ENCODE measurements at regions not wholly inside any gene's neighbourhood (a gene's known extent, or its start where the extent isn't known, plus 50 kb on each side); places are given as distances from the start of the nearest gene placed in this dataset.

DNA sequence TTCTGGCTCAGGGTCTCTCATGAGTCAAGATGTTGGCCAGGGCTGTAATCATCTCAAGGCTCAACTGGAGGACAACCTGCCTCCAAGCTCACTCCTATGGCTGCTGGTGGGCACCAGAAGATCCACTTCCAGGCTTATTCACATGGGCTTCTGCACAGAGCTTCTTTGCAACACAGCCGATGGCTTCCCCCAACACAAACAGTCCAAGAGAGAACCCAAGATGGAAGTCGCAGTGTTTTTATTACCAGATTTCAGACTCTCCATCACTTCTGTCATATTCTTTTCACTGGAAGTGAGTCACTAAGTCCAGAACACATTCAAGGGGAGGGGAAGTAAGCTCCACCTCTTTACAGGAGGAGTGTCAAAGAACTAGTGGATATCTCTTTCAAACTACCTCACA, 75.5 kb downstream of the CD164 start:
- no peak for TF ChIP-seq POLR2A (IDR thresholded peaks at IDR 0.05)
- TF ChIP-seq, protein P1, sequence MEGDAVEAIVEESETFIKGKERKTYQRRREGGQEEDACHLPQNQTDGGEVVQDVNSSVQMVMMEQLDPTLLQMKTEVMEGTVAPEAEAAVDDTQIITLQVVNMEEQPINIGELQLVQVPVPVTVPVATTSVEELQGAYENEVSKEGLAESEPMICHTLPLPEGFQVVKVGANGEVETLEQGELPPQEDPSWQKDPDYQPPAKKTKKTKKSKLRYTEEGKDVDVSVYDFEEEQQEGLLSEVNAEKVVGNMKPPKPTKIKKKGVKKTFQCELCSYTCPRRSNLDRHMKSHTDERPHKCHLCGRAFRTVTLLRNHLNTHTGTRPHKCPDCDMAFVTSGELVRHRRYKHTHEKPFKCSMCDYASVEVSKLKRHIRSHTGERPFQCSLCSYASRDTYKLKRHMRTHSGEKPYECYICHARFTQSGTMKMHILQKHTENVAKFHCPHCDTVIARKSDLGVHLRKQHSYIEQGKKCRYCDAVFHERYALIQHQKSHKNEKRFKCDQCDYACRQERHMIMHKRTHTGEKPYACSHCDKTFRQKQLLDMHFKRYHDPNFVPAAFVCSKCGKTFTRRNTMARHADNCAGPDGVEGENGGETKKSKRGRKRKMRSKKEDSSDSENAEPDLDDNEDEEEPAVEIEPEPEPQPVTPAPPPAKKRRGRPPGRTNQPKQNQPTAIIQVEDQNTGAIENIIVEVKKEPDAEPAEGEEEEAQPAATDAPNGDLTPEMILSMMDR (IDR thresholded peaks at IDR 0.05) = no peak

Measured in tibial nerve (tissue), 3 donors.